ENCODE measurements at regions not wholly inside any gene's neighbourhood (a gene's known extent, or its start where the extent isn't known, plus 50 kb on each side); places are given as distances from the start of the nearest gene placed in this dataset.

- intact Hi-C loops (cut with DNase I), result no loop called here
- no peaks in the 10 kb centered on the region for H3K27me3 ChIP-seq
- H3K9me3 ChIP-seq, result no peaks in the 10 kb centered on the region
- no peak for DNase-seq (ENCODE audit: extremely low spot score in 2 of 2)
- no peaks in the 10 kb centered on the region for H3K4me1 ChIP-seq
- no peak overlapping the region for H3K27ac ChIP-seq
- no peak for TF ChIP-seq POLR2A (IDR thresholded peaks at IDR 0.05)
- TF ChIP-seq POLR2AphosphoS5 (IDR thresholded peaks at IDR 0.05; ENCODE audit: insufficient read depth in 1 of 2, low read depth in 1 of 2), result no peak
- no peak for TF ChIP-seq CTCF (IDR thresholded peaks at IDR 0.05)
- H3K4me3 ChIP-seq, result no peak overlapping the region
- H3K36me3 ChIP-seq, result no peaks in the 10 kb centered on the region
These were observed 618.0 kb downstream of the TFAP2A start for GRCh38 chr6:9796827-9797226.

- TF ChIP-seq POLR2A (IDR thresholded peaks at IDR 0.05) (no peak), CTCF (IDR thresholded peaks at IDR 0.05) (no peak), POLR2AphosphoS5 (IDR thresholded peaks at IDR 0.05; ENCODE audit: insufficient read depth in 1 of 2, low read depth in 1 of 2) (no peak)
- no peak for DNase-seq (ENCODE audit: extremely low spot score in 2 of 2)
- Histone ChIP-seq H3K4me3 (no peak overlapping the region), H3K27ac (no peak overlapping the region), H3K36me3 (no peaks in the 10 kb centered on the region), H3K9me3 (no peaks in the 10 kb centered on the region), H3K27me3 (no peaks in the 10 kb centered on the region), H3K4me1 (no peaks in the 10 kb centered on the region)
- intact Hi-C loops (cut with DNase I), result no loop called here
These were observed 619.0 kb downstream of the TFAP2A start for GRCh38 chr6:9795880-9796279.

GRCh38 chr6:9789201-9789600, 625.7 kb downstream of the TFAP2A start:
- H3K4me3 ChIP-seq, result no peak overlapping the region
- no peaks in the 10 kb centered on the region for H3K27me3 ChIP-seq
- intact Hi-C loops (cut with DNase I), result loop anchor here (5.0 kb wide), 1 partner anchor 158 kb away; no protein-coding TSS in a partner anchor
- no peaks in the 10 kb centered on the region for H3K36me3 ChIP-seq
- no peak for TF ChIP-seq POLR2A (IDR thresholded peaks at IDR 0.05)
- no peak for TF ChIP-seq CTCF (IDR thresholded peaks at IDR 0.05)
- TF ChIP-seq POLR2AphosphoS5 (IDR thresholded peaks at IDR 0.05; ENCODE audit: insufficient read depth in 1 of 2, low read depth in 1 of 2), result no peak
- no peak for DNase-seq (ENCODE audit: extremely low spot score in 2 of 2)
- no peaks in the 10 kb centered on the region for H3K9me3 ChIP-seq
- H3K4me1 ChIP-seq, result no peaks in the 10 kb centered on the region
- H3K27ac ChIP-seq, result no peak overlapping the region

- Histone ChIP-seq H3K27ac (no peak overlapping the region), H3K27me3 (no peaks in the 10 kb centered on the region), H3K4me1 (no peaks in the 10 kb centered on the region), H3K4me3 (no peak overlapping the region), H3K9me3 (no peaks in the 10 kb centered on the region), H3K36me3 (no peaks in the 10 kb centered on the region)
- no peak for DNase-seq (ENCODE audit: extremely low spot score in 2 of 2)
- intact Hi-C loops (cut with DNase I), result loop anchor here (5.0 kb wide), 1 partner anchor 163 kb away; no protein-coding TSS in a partner anchor
- TF ChIP-seq CTCF (IDR thresholded peaks at IDR 0.05) (no peak), POLR2AphosphoS5 (IDR thresholded peaks at IDR 0.05; ENCODE audit: insufficient read depth in 1 of 2, low read depth in 1 of 2) (no peak), POLR2A (IDR thresholded peaks at IDR 0.05) (no peak)
These were observed 630.1 kb downstream of the TFAP2A start for GRCh38 chr6:9784786-9785185.

GRCh38 chr6:9783567-9783966, 631.3 kb downstream of the TFAP2A start:
- Histone ChIP-seq H3K4me3 (no peak overlapping the region), H3K36me3 (no peaks in the 10 kb centered on the region), H3K9me3 (no peaks in the 10 kb centered on the region), H3K4me1 (no peaks in the 10 kb centered on the region), H3K27me3 (no peaks in the 10 kb centered on the region), H3K27ac (no peak overlapping the region)
- TF ChIP-seq POLR2AphosphoS5 (IDR thresholded peaks at IDR 0.05; ENCODE audit: insufficient read depth in 1 of 2, low read depth in 1 of 2) (no peak), CTCF (IDR thresholded peaks at IDR 0.05) (no peak), POLR2A (IDR thresholded peaks at IDR 0.05) (no peak)
- DNase-seq (ENCODE audit: extremely low spot score in 2 of 2), result no peak
- intact Hi-C loops (cut with DNase I), result no loop called here

Data from vagina (tissue), 2 donors.